HepG2 (cell line): ENCODE measurements at regions not wholly inside any gene's neighbourhood (a gene's known extent, or its start where the extent isn't known, plus 50 kb on each side); places are given as distances from the start of the nearest gene placed in this dataset.

ENCODE experiments used
- ASH2L ChIP-seq: fragments of 300-600, 200-600 bp; sonication (generic); IDR thresholded peaks from 2 replicates; pipeline ENCODE4 v1.7.0; 2017; ENCODE audit warnings: low read depth, mild to moderate bottlenecking, moderate library complexity, mixed read lengths, low read length; ENCODE audit not compliant: insufficient read length
- TCF7L2 ChIP-seq: IDR thresholded peaks from 2 replicates; pipeline ENCODE4 v1.6.1; 2011; ENCODE audit warnings: mild to moderate bottlenecking, low read depth, low read length, moderate library complexity

DNA sequence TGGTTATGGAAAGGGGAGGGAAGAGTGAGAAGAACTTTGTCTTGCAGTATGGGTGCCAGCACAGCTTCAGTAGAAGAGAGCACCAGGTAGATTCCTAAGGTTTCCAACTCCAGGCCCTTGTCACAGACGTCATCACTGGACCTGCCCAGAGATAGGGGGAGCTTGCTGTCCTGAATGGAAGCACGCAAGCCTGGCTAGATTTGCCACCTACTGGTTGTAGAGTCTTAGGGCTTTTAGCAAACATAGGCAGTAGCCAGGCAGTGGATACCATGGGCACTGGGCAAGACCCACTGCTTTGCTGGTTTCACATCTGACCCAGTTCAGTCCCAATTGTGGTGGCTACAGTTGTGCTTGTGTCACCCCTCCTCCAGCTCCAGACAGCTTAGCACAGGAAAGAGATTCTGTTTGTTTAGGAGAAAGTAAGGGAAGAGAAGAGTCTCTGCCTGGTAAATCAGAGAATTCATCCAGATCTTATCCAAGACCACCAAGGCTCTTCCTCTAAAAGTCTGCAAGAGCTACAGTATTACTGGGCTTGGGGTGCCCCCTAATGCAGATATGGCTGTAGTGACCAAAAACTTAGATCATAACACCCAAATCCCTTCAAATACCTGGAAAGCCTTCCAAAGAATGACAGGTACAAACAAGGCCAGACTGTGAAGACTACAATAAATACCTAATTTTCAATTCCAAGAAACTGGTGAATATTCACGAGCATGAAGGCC is 158.9 kb downstream of the HINT1 start:
- TF ChIP-seq ASH2L (no peak), TCF7L2 (no peak)
